ENCODE measurements at regions not wholly inside any gene's neighbourhood (a gene's known extent, or its start where the extent isn't known, plus 50 kb on each side); places are given as distances from the start of the nearest gene placed in this dataset.

GRCh38 chr3:134709561-134710312 is 58.9 kb upstream of the KY start:
- TF ChIP-seq CTCF (conservative IDR thresholded peaks at IDR 0.05 in 1 of 2, IDR thresholded peaks at IDR 0.05 in 1 of 2; ENCODE audit: low read depth in 1 of 2, low read length in 2 of 2): no peak
- TF ChIP-seq EZH2 (IDR thresholded peaks at IDR 0.05; ENCODE audit: low read length, missing control alignments): no peak

Data from fibroblast of lung (primary cell).